GM23338 (cell line): ENCODE measurements at regions not wholly inside any gene's neighbourhood (a gene's known extent, or its start where the extent isn't known, plus 50 kb on each side); places are given as distances from the start of the nearest gene placed in this dataset.

Experiments
- ATAC-seq: fragments of 200-7000 bp; cut with Tn5 transposase; 3 replicates; pipeline ENCODE4 v1.9.1; 2020
- DNase-seq: peaks from one replicate; pipeline ENCODE4 v3.0.0-alpha.2; 2015; ENCODE audit warnings: low spot score
- H2AFZ ChIP-seq: fragments of 200-600 bp; sonication (generic); 2 replicates; pipeline ENCODE4 v1.8.0; 2016; ENCODE audit warnings: antibody characterized with exemption, mild to moderate bottlenecking, moderate library complexity
- H3F3A ChIP-seq: fragments of 200-600 bp; sonication (generic); replicated peaks from 2 replicates; pipeline ENCODE4 v1.8.0; 2017; ENCODE audit warnings: antibody characterized with exemption, mixed run types, low read depth
- H3K27ac ChIP-seq: fragments of 200-600 bp; sonication (generic); 2 replicates; pipeline ENCODE4 v1.6.1; 2016; ENCODE audit warnings: low read depth
- H3K27me3 ChIP-seq: fragments of 200-600 bp; sonication (generic); 2 replicates; pipeline ENCODE4 v1.8.0; 2016; ENCODE audit warnings: mild to moderate bottlenecking, mixed run types, moderate library complexity; ENCODE audit not compliant: insufficient read depth
- H3K36me3 ChIP-seq: fragments of 200-600 bp; sonication (generic); 2 replicates; pipeline ENCODE4 v1.8.0; 2016; ENCODE audit warnings: mild to moderate bottlenecking; ENCODE audit not compliant: insufficient read depth
- H3K4me1 ChIP-seq: fragments of 200-600 bp; sonication (generic); 2 replicates; pipeline ENCODE4 v1.8.0; 2016; ENCODE audit warnings: mild to moderate bottlenecking, moderate library complexity; ENCODE audit not compliant: insufficient read depth
- H3K4me2 ChIP-seq: fragments of 200-600 bp; sonication (generic); 2 replicates; pipeline ENCODE4 v1.7.1; 2017; ENCODE audit warnings: mixed run types
- H3K4me3 ChIP-seq: fragments of 200-600 bp; sonication (generic); 2 replicates; pipeline ENCODE4 v1.6.1; 2016; ENCODE audit warnings: mixed run types
- H3K79me2 ChIP-seq: fragments of 200-600 bp; sonication (generic); replicated peaks from 2 replicates; pipeline ENCODE4 v1.8.0; 2017; ENCODE audit warnings: mild to moderate bottlenecking; ENCODE audit not compliant: insufficient read depth
- H3K9me2 ChIP-seq: fragments of 200-600 bp; sonication (generic); 2 replicates; pipeline ENCODE4 v1.8.0; 2017; ENCODE audit not compliant: insufficient read depth
- H4K20me1 ChIP-seq: fragments of 200-600 bp; sonication (generic); replicated peaks from 2 replicates; pipeline ENCODE4 v1.8.0; 2017; ENCODE audit warnings: mild to moderate bottlenecking; ENCODE audit not compliant: insufficient read depth
- H3K27ac Mint-ChIP-seq: 2 replicates; pipeline ENCODE4 v1.8.0; 2020; ENCODE audit warnings: inconsistent platforms, mild to moderate bottlenecking, moderate library complexity, mixed read lengths
- H3K27me3 Mint-ChIP-seq: 3 replicates; pipeline ENCODE4 v1.8.0; 2022; ENCODE audit warnings: low read depth, mild to moderate bottlenecking, moderate library complexity, mixed read lengths, inconsistent platforms; ENCODE audit not compliant: insufficient read depth, poor library complexity
- H3K36me3 Mint-ChIP-seq: 3 replicates; pipeline ENCODE4 v1.8.0; 2021; ENCODE audit warnings: low read depth, mild to moderate bottlenecking, inconsistent platforms, moderate library complexity, mixed read lengths
- H3K4me1 Mint-ChIP-seq: 3 replicates; pipeline ENCODE4 v1.8.0; 2020; ENCODE audit warnings: mild to moderate bottlenecking, inconsistent platforms, mixed read lengths
- H3K4me3 Mint-ChIP-seq: 3 replicates; pipeline ENCODE4 v1.8.0; 2021; ENCODE audit warnings: moderate library complexity, mild to moderate bottlenecking, inconsistent platforms, mixed read lengths
- H3K9me3 Mint-ChIP-seq: 3 replicates; pipeline ENCODE4 v1.8.0; 2020; ENCODE audit warnings: moderate library complexity, mild to moderate bottlenecking, inconsistent platforms, mixed read lengths
- ETS1 ChIP-seq: IDR thresholded peaks from 2 replicates; pipeline ENCODE4 v1.6.1; 2016; ENCODE audit warnings: antibody characterized with exemption
- EZH2phosphoT487 ChIP-seq: fragments of 200-600 bp; sonication (generic); IDR thresholded peaks from one replicate; pipeline ENCODE4 v1.8.1; 2018; ENCODE audit warnings: antibody characterized with exemption; ENCODE audit not compliant: unreplicated experiment
- STAT1 ChIP-seq: IDR thresholded peaks from one replicate; pipeline ENCODE4 v1.6.1; 2016; ENCODE audit warnings: antibody characterized with exemption; ENCODE audit not compliant: unreplicated experiment
- TF ChIP-seq, protein P1 (sequence below): fragments of 250-450 bp; sonication (Bioruptor Pico); IDR thresholded peaks from 2 replicates; pipeline ENCODE4 v1.5.0; 2020; ENCODE audit warnings: mild to moderate bottlenecking, moderate library complexity
- TF ChIP-seq, protein P2 (sequence below): IDR thresholded peaks from one replicate; pipeline ENCODE4 v1.6.1; 2018; ENCODE audit warnings: antibody characterized with exemption; ENCODE audit not compliant: unreplicated experiment

DNA sequence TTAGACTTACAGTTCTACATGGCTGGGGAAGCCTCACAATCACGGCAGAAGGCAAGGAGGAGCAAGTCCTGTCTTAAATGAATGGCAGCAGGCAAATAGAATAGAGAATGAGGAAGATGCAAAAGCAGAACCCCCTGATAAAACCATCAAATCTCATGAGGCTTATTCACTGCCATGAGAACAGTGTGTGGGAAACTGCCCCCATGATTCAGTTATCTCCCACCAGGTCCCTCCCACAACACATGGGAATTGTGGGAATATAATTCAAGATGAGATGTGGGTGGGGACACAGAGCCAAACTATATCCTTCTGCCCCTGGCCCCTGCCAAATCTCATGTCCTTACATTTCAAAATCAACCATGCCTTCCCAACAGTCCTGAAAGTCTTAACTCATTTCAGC is 367.1 kb downstream of the MED10 start (continued):
- TF ChIP-seq, protein P1, sequence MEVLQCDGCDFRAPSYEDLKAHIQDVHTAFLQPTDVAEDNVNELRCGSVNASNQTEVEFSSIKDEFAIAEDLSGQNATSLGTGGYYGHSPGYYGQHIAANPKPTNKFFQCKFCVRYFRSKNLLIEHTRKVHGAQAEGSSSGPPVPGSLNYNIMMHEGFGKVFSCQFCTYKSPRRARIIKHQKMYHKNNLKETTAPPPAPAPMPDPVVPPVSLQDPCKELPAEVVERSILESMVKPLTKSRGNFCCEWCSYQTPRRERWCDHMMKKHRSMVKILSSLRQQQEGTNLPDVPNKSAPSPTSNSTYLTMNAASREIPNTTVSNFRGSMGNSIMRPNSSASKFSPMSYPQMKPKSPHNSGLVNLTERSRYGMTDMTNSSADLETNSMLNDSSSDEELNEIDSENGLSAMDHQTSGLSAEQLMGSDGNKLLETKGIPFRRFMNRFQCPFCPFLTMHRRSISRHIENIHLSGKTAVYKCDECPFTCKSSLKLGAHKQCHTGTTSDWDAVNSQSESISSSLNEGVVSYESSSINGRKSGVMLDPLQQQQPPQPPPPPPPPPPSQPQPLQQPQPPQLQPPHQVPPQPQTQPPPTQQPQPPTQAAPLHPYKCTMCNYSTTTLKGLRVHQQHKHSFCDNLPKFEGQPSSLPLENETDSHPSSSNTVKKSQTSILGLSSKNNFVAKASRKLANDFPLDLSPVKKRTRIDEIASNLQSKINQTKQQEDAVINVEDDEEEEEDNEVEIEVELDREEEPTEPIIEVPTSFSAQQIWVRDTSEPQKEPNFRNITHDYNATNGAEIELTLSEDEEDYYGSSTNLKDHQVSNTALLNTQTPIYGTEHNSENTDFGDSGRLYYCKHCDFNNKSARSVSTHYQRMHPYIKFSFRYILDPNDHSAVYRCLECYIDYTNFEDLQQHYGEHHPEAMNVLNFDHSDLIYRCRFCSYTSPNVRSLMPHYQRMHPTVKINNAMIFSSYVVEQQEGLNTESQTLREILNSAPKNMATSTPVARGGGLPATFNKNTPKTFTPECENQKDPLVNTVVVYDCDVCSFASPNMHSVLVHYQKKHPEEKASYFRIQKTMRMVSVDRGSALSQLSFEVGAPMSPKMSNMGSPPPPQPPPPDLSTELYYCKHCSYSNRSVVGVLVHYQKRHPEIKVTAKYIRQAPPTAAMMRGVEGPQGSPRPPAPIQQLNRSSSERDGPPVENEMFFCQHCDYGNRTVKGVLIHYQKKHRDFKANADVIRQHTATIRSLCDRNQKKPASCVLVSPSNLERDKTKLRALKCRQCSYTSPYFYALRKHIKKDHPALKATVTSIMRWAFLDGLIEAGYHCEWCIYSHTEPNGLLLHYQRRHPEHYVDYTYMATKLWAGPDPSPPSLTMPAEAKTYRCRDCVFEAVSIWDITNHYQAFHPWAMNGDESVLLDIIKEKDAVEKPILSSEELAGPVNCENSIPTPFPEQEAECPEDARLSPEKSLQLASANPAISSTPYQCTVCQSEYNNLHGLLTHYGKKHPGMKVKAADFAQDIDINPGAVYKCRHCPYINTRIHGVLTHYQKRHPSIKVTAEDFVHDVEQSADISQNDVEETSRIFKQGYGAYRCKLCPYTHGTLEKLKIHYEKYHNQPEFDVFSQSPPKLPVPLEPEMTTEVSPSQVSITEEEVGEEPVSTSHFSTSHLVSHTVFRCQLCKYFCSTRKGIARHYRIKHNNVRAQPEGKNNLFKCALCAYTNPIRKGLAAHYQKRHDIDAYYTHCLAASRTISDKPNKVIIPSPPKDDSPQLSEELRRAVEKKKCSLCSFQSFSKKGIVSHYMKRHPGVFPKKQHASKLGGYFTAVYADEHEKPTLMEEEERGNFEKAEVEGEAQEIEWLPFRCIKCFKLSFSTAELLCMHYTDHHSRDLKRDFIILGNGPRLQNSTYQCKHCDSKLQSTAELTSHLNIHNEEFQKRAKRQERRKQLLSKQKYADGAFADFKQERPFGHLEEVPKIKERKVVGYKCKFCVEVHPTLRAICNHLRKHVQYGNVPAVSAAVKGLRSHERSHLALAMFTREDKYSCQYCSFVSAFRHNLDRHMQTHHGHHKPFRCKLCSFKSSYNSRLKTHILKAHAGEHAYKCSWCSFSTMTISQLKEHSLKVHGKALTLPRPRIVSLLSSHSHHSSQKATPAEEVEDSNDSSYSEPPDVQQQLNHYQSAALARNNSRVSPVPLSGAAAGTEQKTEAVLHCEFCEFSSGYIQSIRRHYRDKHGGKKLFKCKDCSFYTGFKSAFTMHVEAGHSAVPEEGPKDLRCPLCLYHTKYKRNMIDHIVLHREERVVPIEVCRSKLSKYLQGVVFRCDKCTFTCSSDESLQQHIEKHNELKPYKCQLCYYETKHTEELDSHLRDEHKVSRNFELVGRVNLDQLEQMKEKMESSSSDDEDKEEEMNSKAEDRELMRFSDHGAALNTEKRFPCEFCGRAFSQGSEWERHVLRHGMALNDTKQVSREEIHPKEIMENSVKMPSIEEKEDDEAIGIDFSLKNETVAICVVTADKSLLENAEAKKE (CRISPR knock-in tag): no peak

GRCh38 chr5:6006838-6007314 is 371.5 kb downstream of the MED10 start:
- Mint-ChIP-seq H3K36me3 (0 out of 3 replicates have a peak, but pooled peaks cover 3% of the 10 kb centered on the region), H3K9me3 (peaks cover 17% of the 10 kb centered on the region), H3K27ac (no peak overlapping the region), H3K27me3 (peaks cover 2% of the 10 kb centered on the region), H3K4me1 (no peaks in the 10 kb centered on the region), H3K4me3 (no peak overlapping the region)
- no peaks in the 10 kb centered on the region for H4K20me1 ChIP-seq
- no peaks in the 10 kb centered on the region for H3K4me1 ChIP-seq
- no peak overlapping the region for H3K4me2 ChIP-seq
- H3K27ac ChIP-seq: no peak overlapping the region
- no peak overlapping the region for H2AFZ ChIP-seq
- no peaks in the 10 kb centered on the region for H3K79me2 ChIP-seq
- H3K27me3 ChIP-seq: no peaks in the 10 kb centered on the region
- no peaks in the 10 kb centered on the region for H3K36me3 ChIP-seq
- DNase-seq (no peak), ATAC-seq (no peak)
- no peaks in the 10 kb centered on the region; the same call in 1 of the 2 replicates for H3K9me2 ChIP-seq
- H3F3A ChIP-seq: no peaks in the 10 kb centered on the region
- no peak overlapping the region for H3K4me3 ChIP-seq
- TF ChIP-seq STAT1 (no peak), EZH2phosphoT487 (no peak), ETS1 (no peak)
- TF ChIP-seq, protein P2, sequence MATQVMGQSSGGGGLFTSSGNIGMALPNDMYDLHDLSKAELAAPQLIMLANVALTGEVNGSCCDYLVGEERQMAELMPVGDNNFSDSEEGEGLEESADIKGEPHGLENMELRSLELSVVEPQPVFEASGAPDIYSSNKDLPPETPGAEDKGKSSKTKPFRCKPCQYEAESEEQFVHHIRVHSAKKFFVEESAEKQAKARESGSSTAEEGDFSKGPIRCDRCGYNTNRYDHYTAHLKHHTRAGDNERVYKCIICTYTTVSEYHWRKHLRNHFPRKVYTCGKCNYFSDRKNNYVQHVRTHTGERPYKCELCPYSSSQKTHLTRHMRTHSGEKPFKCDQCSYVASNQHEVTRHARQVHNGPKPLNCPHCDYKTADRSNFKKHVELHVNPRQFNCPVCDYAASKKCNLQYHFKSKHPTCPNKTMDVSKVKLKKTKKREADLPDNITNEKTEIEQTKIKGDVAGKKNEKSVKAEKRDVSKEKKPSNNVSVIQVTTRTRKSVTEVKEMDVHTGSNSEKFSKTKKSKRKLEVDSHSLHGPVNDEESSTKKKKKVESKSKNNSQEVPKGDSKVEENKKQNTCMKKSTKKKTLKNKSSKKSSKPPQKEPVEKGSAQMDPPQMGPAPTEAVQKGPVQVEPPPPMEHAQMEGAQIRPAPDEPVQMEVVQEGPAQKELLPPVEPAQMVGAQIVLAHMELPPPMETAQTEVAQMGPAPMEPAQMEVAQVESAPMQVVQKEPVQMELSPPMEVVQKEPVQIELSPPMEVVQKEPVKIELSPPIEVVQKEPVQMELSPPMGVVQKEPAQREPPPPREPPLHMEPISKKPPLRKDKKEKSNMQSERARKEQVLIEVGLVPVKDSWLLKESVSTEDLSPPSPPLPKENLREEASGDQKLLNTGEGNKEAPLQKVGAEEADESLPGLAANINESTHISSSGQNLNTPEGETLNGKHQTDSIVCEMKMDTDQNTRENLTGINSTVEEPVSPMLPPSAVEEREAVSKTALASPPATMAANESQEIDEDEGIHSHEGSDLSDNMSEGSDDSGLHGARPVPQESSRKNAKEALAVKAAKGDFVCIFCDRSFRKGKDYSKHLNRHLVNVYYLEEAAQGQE: no peak
